SK-N-MC (cell line): ENCODE measurements at regions not wholly inside any gene's neighbourhood (a gene's known extent, or its start where the extent isn't known, plus 50 kb on each side); places are given as distances from the start of the nearest gene placed in this dataset.

Source experiments
- EZH2 ChIP-seq: fragments of 200-600 bp; sonication (generic); IDR thresholded peaks from one replicate; pipeline ENCODE4 v1.6.1; 2017; ENCODE audit warnings: antibody characterized with exemption
- FOXP2 ChIP-seq: optimal IDR thresholded peaks from 2 replicates; pipeline ENCODE3; 2011; ENCODE audit warnings: mild to moderate bottlenecking, moderate library complexity; ENCODE audit not compliant: insufficient read depth; ENCODE audit errors: extremely low read length, control extremely low read depth
- POLR2AphosphoS5 ChIP-seq: IDR thresholded peaks from 2 replicates; pipeline ENCODE4 v1.6.1; 2012; ENCODE audit warnings: mild to moderate bottlenecking, low read depth, low read length, borderline replicate concordance

- TF ChIP-seq POLR2AphosphoS5 (no peak), EZH2 (no peak), FOXP2 (no peak)
These were observed 214.8 kb downstream of the COG6 start for GRCh38 chr13:39870197-39870747.
